HEK293T (cell line): ENCODE measurements at regions not wholly inside any gene's neighbourhood (a gene's known extent, or its start where the extent isn't known, plus 50 kb on each side); places are given as distances from the start of the nearest gene placed in this dataset.
"Not testable (repeated sequence)": the region's sequence is repeated elsewhere in the genome, so short reads cannot be mapped to it uniquely, and the experiment has no call there.

Source experiments
- CTCF ChIA-PET: fragments of 350-600 bp; formaldehyde crosslinking; extraction: SDS; loops from one replicate; lab custom pipeline; 2021; ENCODE audit warnings: antibody characterized with exemption, inconsistent platforms; lab: Yijun Ruan, JAX
- POLR2A ChIA-PET: fragments of 350-600 bp; formaldehyde crosslinking; extraction: SDS; loops from one replicate; lab custom pipeline; 2020; ENCODE audit warnings: antibody characterized with exemption, inconsistent platforms; lab: Yijun Ruan, JAX
- DNase-seq: peaks from one replicate; pipeline ENCODE4 v3.0.0; 2012; ENCODE audit warnings: mixed read lengths; ENCODE audit errors: extremely low spot score
- ARNT ChIP-seq: fragments of 450-650 bp; IDR thresholded peaks from 2 replicates; pipeline ENCODE4 v1.6.1; 2017; ENCODE audit warnings: mild to moderate bottlenecking
- BHLHE40 ChIP-seq: fragments of 450-650 bp; IDR thresholded peaks from 2 replicates; pipeline ENCODE4 v1.6.1; 2016; ENCODE audit warnings: mild to moderate bottlenecking, moderate library complexity, borderline replicate concordance
- CTBP1 ChIP-seq: fragments of 450-650 bp; IDR thresholded peaks from 2 replicates; pipeline ENCODE4 v1.6.1; 2016; ENCODE audit warnings: borderline replicate concordance
- ELF4 ChIP-seq: fragments of 450-650 bp; IDR thresholded peaks from 2 replicates; pipeline ENCODE4 v1.6.1; 2017; ENCODE audit warnings: antibody characterized with exemption
- FOXA1 ChIP-seq: fragments of 450-650 bp; IDR thresholded peaks from 2 replicates; pipeline ENCODE4 v1.6.1; 2016; ENCODE audit warnings: mild to moderate bottlenecking
- FOXK2 ChIP-seq: fragments of 450-650 bp; IDR thresholded peaks from 2 replicates; pipeline ENCODE4 v1.6.1; 2016; ENCODE audit warnings: mild to moderate bottlenecking
- FOXM1 ChIP-seq: fragments of 450-650 bp; IDR thresholded peaks from 2 replicates; pipeline ENCODE4 v1.6.1; 2017; ENCODE audit warnings: mild to moderate bottlenecking, borderline replicate concordance
- HDGF ChIP-seq: fragments of 450-650 bp; IDR thresholded peaks from 2 replicates; pipeline ENCODE4 v1.6.1; 2017; ENCODE audit warnings: antibody characterized with exemption, borderline replicate concordance
- L3MBTL2 ChIP-seq: fragments of 450-650 bp; conservative IDR thresholded peaks from 2 replicates; pipeline ENCODE4 v1.6.1; 2016; ENCODE audit warnings: mild to moderate bottlenecking
- LEF1 ChIP-seq: fragments of 450-650 bp; IDR thresholded peaks from 2 replicates; pipeline ENCODE4 v1.6.1; 2017; ENCODE audit warnings: mild to moderate bottlenecking, borderline replicate concordance
- NFRKB ChIP-seq: fragments of 450-650 bp; IDR thresholded peaks from 2 replicates; pipeline ENCODE4 v1.6.1; 2016; ENCODE audit warnings: mild to moderate bottlenecking, moderate library complexity
- PKNOX1 ChIP-seq: fragments of 450-650 bp; IDR thresholded peaks from 2 replicates; pipeline ENCODE4 v1.6.1; 2016
- SP1 ChIP-seq: fragments of 450-650 bp; IDR thresholded peaks from 2 replicates; pipeline ENCODE4 v1.6.1; 2017
- SUZ12 ChIP-seq: fragments of 450-650 bp; IDR thresholded peaks from 2 replicates; pipeline ENCODE4 v1.6.1; 2016; ENCODE audit warnings: mild to moderate bottlenecking
- TARDBP ChIP-seq: fragments of 450-650 bp; IDR thresholded peaks from 2 replicates; pipeline ENCODE4 v1.6.1; 2016
- ZNF384 ChIP-seq: fragments of 450-650 bp; IDR thresholded peaks from 2 replicates; pipeline ENCODE4 v1.6.1; 2016

- DNase-seq, POLR2A ChIA-PET, CTCF ChIA-PET: not testable (repeated sequence)
Observed at GRCh38 chr15:53923741-53924140, 54.5 kb upstream of the UNC13C start.

- TF ChIP-seq FOXM1, result no peak
- TF ChIP-seq BHLHE40, result no peak
- TF ChIP-seq PKNOX1, result no peak
- no peak for TF ChIP-seq FOXA1
- no peak for TF ChIP-seq L3MBTL2
- no peak for TF ChIP-seq SP1
- TF ChIP-seq CTBP1, result no peak
- TF ChIP-seq NFRKB, result no peak
- TF ChIP-seq ELF4, result no peak
- TF ChIP-seq FOXK2, result no peak
- no peak for TF ChIP-seq TARDBP
- no peak for TF ChIP-seq SUZ12
- no peak for TF ChIP-seq ZNF384
- TF ChIP-seq ARNT, result no peak
- TF ChIP-seq LEF1, result no peak
- POLR2A ChIA-PET, result no interaction called here
- DNase-seq, result no peak
- CTCF ChIA-PET, result interaction anchor here (0.7 to 0.8 kb wide), 2 partner anchors 44 to 1249 kb away, joined by 3 to 4 read pairs; no protein-coding TSS in a partner anchor
Observed at GRCh38 chr15:53918180-53919079, 59.8 kb upstream of the UNC13C start.

- POLR2A ChIA-PET, result no interaction called here
- CTCF ChIA-PET, result no interaction called here
- no peak for DNase-seq
- TF ChIP-seq LEF1 (no peak), HDGF (no peak), ARNT (no peak)
Observed at GRCh38 chr15:53917109-53917508, 61.1 kb upstream of the UNC13C start.

- TF ChIP-seq HDGF, result no peak
- no peak for TF ChIP-seq SP1
- no peak for TF ChIP-seq TARDBP
- no peak for TF ChIP-seq FOXK2
- TF ChIP-seq LEF1, result no peak
- TF ChIP-seq CTBP1, result no peak
- no peak for TF ChIP-seq FOXM1
- TF ChIP-seq ZNF384, result no peak
- no peak for TF ChIP-seq ELF4
- TF ChIP-seq PKNOX1, result no peak
- no peak for TF ChIP-seq BHLHE40
- no peak for TF ChIP-seq ARNT
- TF ChIP-seq L3MBTL2, result no peak
- no peak for TF ChIP-seq SUZ12
- no peak for TF ChIP-seq FOXA1
- TF ChIP-seq NFRKB, result no peak
- CTCF ChIA-PET, result no interaction called here
- POLR2A ChIA-PET, result no interaction called here
Observed at GRCh38 chr15:53911431-53911830, 66.8 kb upstream of the UNC13C start.

GRCh38 chr15:53910852-53911251 is 67.4 kb upstream of the UNC13C start:
- ChIA-PET POLR2A (no interaction called here), CTCF (no interaction called here)
- no peak for DNase-seq
- no peak for TF ChIP-seq HDGF
- TF ChIP-seq FOXA1, result no peak
- no peak for TF ChIP-seq TARDBP
- TF ChIP-seq PKNOX1, result no peak
- TF ChIP-seq SP1, result no peak
- TF ChIP-seq FOXK2, result no peak
- TF ChIP-seq NFRKB, result no peak
- TF ChIP-seq LEF1, result no peak
- TF ChIP-seq ZNF384, result no peak
- no peak for TF ChIP-seq FOXM1
- TF ChIP-seq ELF4, result no peak
- TF ChIP-seq ARNT, result no peak
- no peak for TF ChIP-seq CTBP1
- no peak for TF ChIP-seq L3MBTL2
- no peak for TF ChIP-seq BHLHE40
- TF ChIP-seq SUZ12, result no peak

More at GRCh38 chr15:53911431-53911830, 66.8 kb upstream of the UNC13C start:
- no peak for DNase-seq

GRCh38 chr15:53910236-53910849 is 67.9 kb upstream of the UNC13C start:
- TF ChIP-seq HDGF, result no peak
- no peak for TF ChIP-seq L3MBTL2
- no peak for TF ChIP-seq SP1
- TF ChIP-seq PKNOX1, result no peak
- no peak for TF ChIP-seq TARDBP
- TF ChIP-seq NFRKB, result no peak
- no peak for TF ChIP-seq CTBP1
- no peak for TF ChIP-seq LEF1
- TF ChIP-seq FOXK2, result no peak
- no peak for TF ChIP-seq FOXM1
- no peak for TF ChIP-seq ARNT
- TF ChIP-seq ELF4, result no peak
- no peak for TF ChIP-seq BHLHE40
- no peak for TF ChIP-seq FOXA1
- no peak for TF ChIP-seq ZNF384
- TF ChIP-seq SUZ12, result no peak
- ChIA-PET POLR2A (no interaction called here), CTCF (no interaction called here)
- DNase-seq, result no peak
